HUES64 (cell line): ENCODE measurements at regions not wholly inside any gene's neighbourhood (a gene's known extent, or its start where the extent isn't known, plus 50 kb on each side); places are given as distances from the start of the nearest gene placed in this dataset.
A peak's percentile ranks its signal among the peaks of the same experiment; 100 is the strongest.

ENCODE experiments used
- H3K27ac ChIP-seq: 2 replicates; pipeline ENCODE4 v1.7.0; 2013; ENCODE audit warnings: low read depth, low read length, inconsistent platforms
- H3K27me3 ChIP-seq: 2 replicates; pipeline ENCODE4 v1.6.1; 2013; ENCODE audit warnings: mild to moderate bottlenecking, low read length; ENCODE audit not compliant: insufficient read depth
- H3K36me3 ChIP-seq: 2 replicates; pipeline ENCODE4 v1.6.1; 2013; ENCODE audit warnings: mild to moderate bottlenecking, low read length; ENCODE audit not compliant: insufficient read depth
- H3K4me1 ChIP-seq: 2 replicates; pipeline ENCODE4 v1.6.1; 2013; ENCODE audit warnings: mild to moderate bottlenecking, low read length, moderate library complexity; ENCODE audit not compliant: insufficient read depth
- H3K4me3 ChIP-seq: 2 replicates; pipeline ENCODE4 v1.5.1; 2013; ENCODE audit warnings: mild to moderate bottlenecking, low read length, moderate library complexity
- H3K9ac ChIP-seq: 2 replicates; pipeline ENCODE4 v1.6.1; 2013; ENCODE audit warnings: mild to moderate bottlenecking, low read depth, low read length
- H3K9me3 ChIP-seq: 2 replicates; pipeline ENCODE4 v1.6.1; 2013; ENCODE audit warnings: low read depth, low read length; ENCODE audit not compliant: insufficient read depth
- WGBS: fragments of 150-250, 120-280 bp; methylation state at CpG from one replicate; pipeline ENCODE4 v1.1.7; 2013; ENCODE audit warnings: missing lambda C conversion rate; 5-methylcytosine and 5-hydroxymethylcytosine counted together

DNA sequence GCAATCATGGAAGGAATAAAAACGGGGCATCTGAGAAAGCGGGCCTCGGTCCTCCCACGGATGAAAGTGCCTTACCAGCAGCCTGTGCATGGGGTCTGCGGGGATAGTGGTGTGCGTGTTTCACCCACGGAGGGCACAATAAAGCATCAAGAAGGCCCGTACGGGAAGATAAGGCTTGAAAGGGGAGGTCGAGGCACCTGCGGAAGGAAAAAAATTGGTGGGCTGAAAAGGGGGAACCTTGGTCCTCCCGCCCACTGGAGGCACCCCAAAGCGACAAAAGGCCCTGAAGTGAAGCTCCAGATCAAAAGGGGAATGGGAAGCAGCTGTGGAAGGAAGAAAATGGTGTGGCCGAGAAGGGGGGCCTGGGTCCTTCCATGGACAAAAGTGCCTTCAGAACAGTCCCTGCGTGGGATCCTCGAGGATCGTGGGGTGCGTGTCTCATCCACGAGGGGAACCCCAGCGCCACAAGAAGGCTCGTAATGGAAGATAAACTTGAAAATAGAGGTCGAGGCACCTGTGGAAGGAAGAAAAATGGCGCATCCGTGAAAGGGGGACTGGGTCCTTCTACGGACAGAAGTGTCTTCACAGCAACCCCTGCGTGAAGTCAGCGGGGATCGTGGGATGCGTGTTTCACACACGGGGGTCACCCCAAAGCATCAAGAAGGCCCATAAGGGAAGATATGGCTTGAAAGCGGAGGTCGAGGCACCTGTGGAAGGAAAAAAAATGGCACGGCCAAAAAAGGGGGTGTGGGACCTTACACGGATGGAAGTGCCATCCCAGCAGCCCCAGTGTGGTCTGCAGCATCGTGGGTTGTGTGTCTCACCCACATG lies 276.9 kb downstream of the ALG10 start:
- Histone ChIP-seq H3K27me3 (no peaks in the 10 kb centered on the region), H3K4me3 (no peak overlapping the region), H3K9ac (no peak overlapping the region), H3K36me3 (no peaks in the 10 kb centered on the region), H3K27ac (no peak overlapping the region), H3K9me3 (peaks cover 100% of the 10 kb centered on the region), H3K4me1 (no peaks in the 10 kb centered on the region)
- 81% methylated on average over 35 of the region's 35 CpGs for WGBS

GRCh38 chr12:34299802-34300193 lies 277.5 kb downstream of the ALG10 start:
- WGBS: 77% methylated on average over 16 of the region's 16 CpGs
- Histone ChIP-seq H3K9me3 (peaks cover 100% of the 10 kb centered on the region), H3K27me3 (no peaks in the 10 kb centered on the region)

DNA sequence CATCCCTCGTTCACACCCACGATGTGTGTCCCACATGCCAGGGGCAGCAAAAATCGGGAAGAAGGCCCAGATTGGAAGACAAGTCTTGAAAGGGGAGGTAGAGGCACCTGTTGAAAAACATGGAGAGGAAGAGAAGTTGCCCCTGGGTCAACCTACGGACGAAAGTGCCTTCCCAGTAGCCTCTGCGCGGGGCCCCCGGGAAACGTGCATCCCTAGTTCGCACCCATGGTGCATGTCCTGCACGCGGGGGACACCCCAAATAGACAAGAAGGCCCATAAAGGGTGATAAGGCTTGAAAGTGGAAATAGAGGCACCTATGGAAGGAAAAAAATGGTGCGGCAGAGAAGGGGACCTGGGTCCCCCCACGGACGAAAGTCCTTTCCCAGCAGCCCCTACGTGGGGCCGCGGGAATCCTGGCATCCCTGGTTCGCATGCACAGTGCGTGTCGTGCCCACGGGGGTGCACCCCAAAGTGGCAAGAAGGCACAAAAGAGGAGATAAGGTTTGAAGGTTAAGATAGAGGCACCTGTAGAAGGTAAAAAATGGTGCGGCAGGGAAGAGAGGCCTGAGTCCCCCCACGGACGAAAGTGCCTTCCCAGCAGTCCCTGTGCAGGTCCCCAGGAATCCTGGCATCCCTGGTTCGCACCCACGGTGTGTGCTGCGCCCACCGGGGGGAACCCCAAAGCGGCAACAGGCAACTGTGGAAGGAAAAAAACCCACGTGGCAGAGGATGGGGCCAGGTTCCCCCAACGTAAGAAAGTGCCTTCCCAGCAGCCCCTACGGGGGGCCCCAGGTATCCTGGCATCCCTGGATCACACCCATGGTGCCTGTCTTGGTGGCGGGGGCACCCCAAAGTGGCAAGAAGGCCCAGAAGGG lies 278.3 kb downstream of the ALG10 start:
- no peak overlapping the region for H3K4me3 ChIP-seq
- H3K36me3 ChIP-seq: no peaks in the 10 kb centered on the region
- WGBS: 88% methylated on average over 34 of the region's 34 CpGs
- H3K27me3 ChIP-seq: no peaks in the 10 kb centered on the region
- no peaks in the 10 kb centered on the region for H3K4me1 ChIP-seq
- no peak overlapping the region for H3K27ac ChIP-seq
- peaks cover 100% of the 10 kb centered on the region for H3K9me3 ChIP-seq
- no peak overlapping the region for H3K9ac ChIP-seq

More at GRCh38 chr12:34299802-34300193, 277.5 kb downstream of the ALG10 start:
- Histone ChIP-seq H3K4me1 (no peaks in the 10 kb centered on the region), H3K27ac (no peak overlapping the region), H3K36me3 (no peaks in the 10 kb centered on the region), H3K9ac (no peak overlapping the region), H3K4me3 (no peak overlapping the region)

- WGBS: 86% methylated on average over 22 of the region's 22 CpGs
- Histone ChIP-seq H3K4me1 (no peaks in the 10 kb centered on the region), H3K27me3 (no peaks in the 10 kb centered on the region), H3K36me3 (no peaks in the 10 kb centered on the region), H3K9ac (no peak overlapping the region), H3K27ac (no peak overlapping the region), H3K9me3 (peaks cover 100% of the 10 kb centered on the region), H3K4me3 (peak overlapping the region; percentile 7; the same call in 1 of the 2 replicates)
Observed at GRCh38 chr12:34301251-34302130, 279.2 kb downstream of the ALG10 start.

DNA sequence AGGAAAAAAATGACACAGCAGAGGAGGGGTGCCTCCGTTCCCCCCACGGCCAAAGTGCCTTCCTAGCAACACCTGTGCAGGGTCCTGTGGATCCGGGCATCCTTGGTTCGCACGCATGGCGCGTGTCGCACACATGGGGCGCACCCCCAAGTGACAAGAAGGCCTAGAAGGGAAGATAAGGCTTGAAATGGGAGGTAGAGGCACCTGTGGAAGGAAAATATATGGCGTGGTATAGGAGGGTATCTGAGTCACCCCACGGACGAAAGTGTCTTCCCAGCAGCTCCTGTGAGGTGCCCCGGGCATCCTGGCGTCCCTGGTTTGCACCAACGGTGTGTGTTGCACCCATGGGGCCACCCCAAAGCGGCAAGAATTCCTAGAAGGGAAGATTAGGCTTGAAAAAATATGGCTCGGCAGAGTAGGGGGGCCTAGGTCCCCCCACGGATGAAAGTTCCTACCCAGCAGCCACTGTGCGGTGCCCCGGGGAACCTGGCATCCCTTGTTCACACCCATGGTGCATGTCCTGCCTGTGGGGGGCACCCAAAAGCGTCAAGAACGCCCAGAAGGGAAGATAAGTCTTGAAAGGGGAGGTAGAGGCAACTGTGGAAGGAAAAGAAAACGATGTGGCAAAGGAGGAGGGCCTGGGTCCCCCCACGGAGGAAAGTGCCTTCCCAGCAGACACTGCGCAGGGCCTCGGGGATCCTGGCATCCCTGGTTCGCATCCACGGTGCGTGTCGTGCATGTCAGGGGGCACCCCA lies 280.0 kb downstream of the ALG10 start:
- H3K27me3 ChIP-seq: no peaks in the 10 kb centered on the region

DNA sequence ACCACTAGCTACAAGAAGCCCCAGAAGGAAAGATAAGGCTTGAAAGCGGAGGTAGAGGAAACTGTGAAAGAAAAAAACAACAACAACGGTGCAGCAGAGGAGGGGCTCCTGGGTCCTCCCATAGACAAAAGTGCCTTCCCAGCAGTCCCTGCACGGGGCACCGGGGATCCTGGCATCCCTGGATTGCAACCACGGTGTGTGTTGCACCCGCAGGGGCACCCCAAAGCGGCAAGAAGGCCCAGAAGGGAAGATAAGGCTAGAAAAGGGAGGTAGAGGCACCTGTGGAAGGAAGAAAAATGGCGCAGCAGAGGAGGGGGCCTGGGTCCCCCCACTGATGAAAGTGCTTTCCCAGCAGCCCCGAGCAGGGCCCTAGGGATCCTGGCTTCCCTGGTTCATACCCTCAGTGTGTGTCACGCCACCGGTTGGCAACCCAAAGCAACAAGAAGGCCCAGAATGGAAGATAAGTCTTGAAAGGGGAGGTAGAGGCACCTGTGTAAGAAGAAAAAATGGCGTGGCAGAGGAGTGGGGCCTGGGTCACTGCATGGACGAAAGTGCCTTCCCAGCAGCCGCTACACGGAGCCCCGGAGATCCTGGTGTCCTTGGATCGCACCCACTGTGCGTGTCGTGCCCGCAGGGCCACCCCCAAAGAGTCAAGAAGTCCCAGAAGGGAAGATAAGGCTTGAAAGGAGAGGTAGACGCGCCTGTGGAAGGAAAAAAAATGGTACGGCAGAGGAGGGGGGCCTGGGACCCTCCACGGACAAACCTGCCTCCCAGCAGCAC lies 281.0 kb downstream of the ALG10 start:
- 84% methylated on average over 24 of the region's 24 CpGs for WGBS
- no peaks in the 10 kb centered on the region for H3K4me1 ChIP-seq
- no peak overlapping the region for H3K27ac ChIP-seq
- H3K27me3 ChIP-seq: no peaks in the 10 kb centered on the region
- peaks cover 100% of the 10 kb centered on the region for H3K9me3 ChIP-seq
- no peak overlapping the region for H3K9ac ChIP-seq
- H3K4me3 ChIP-seq: no peak overlapping the region
- no peaks in the 10 kb centered on the region for H3K36me3 ChIP-seq

More for the DNA sequence above, 280.0 kb downstream of the ALG10 start:
- WGBS: 78% methylated on average over 30 of the region's 30 CpGs
- no peaks in the 10 kb centered on the region for H3K4me1 ChIP-seq
- no peaks in the 10 kb centered on the region for H3K36me3 ChIP-seq
- H3K4me3 ChIP-seq: peak overlapping the region; percentile 7; the same call in 1 of the 2 replicates
- H3K9me3 ChIP-seq: peaks cover 100% of the 10 kb centered on the region
- H3K27ac ChIP-seq: no peak overlapping the region
- H3K9ac ChIP-seq: no peak overlapping the region

- Histone ChIP-seq H3K9ac (no peak overlapping the region), H3K36me3 (no peaks in the 10 kb centered on the region), H3K27me3 (no peaks in the 10 kb centered on the region), H3K4me1 (no peaks in the 10 kb centered on the region), H3K27ac (no peak overlapping the region), H3K4me3 (no peak overlapping the region), H3K9me3 (peaks cover 100% of the 10 kb centered on the region)
- WGBS: 83% methylated on average over 18 of the region's 18 CpGs
Observed at GRCh38 chr12:34304001-34304400, 281.7 kb downstream of the ALG10 start.

GRCh38 chr12:34304546-34304945 lies 282.2 kb downstream of the ALG10 start:
- no peak overlapping the region for H3K4me3 ChIP-seq
- 81% methylated on average over 13 of the region's 13 CpGs for WGBS
- no peaks in the 10 kb centered on the region for H3K27me3 ChIP-seq
- peaks cover 100% of the 10 kb centered on the region for H3K9me3 ChIP-seq
- H3K36me3 ChIP-seq: no peaks in the 10 kb centered on the region
- H3K4me1 ChIP-seq: no peaks in the 10 kb centered on the region
- no peak overlapping the region for H3K9ac ChIP-seq
- H3K27ac ChIP-seq: no peak overlapping the region

DNA sequence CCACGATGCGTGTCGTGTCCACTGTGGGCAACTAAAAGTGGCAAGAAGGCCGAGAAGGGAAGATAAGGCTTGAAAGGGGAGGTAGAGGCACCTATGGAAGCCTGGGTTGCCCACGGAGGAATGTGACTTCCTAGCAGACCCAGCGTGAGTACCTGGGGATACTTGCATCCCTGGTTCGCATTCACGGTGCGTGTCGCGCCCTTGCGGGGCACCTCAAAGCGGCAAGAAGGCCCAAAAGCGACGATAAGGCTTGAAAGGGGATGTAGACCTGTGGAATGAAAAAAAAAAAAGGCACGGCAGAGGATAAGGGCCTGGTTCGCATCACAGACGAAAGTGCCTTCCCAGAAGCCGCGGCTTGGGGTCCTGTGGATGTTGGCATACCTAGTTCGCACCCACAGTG lies 282.9 kb downstream of the ALG10 start:
- Histone ChIP-seq H3K36me3 (no peaks in the 10 kb centered on the region), H3K9me3 (peaks cover 98% of the 10 kb centered on the region), H3K4me1 (no peaks in the 10 kb centered on the region), H3K4me3 (no peak overlapping the region), H3K27me3 (no peaks in the 10 kb centered on the region), H3K27ac (no peak overlapping the region), H3K9ac (no peak overlapping the region)
- 89% methylated on average over 21 of the region's 21 CpGs for WGBS
